PFSK-1 (cell line): ENCODE measurements at regions not wholly inside any gene's neighbourhood (a gene's known extent, or its start where the extent isn't known, plus 50 kb on each side); places are given as distances from the start of the nearest gene placed in this dataset.

Experiments
- FOXP2 ChIP-seq: optimal IDR thresholded peaks from 2 replicates; pipeline ENCODE3; 2011; ENCODE audit warnings: borderline replicate concordance, control low read depth, inconsistent platforms; ENCODE audit not compliant: insufficient read depth; ENCODE audit errors: extremely low read length, extremely low read depth
- REST ChIP-seq, 2 experiments: IDR thresholded peaks; 2 replicates each; pipeline versions ENCODE4 v1.6.1 to v1.8.0; 2011 to 2012; ENCODE audit warnings: low read depth in 2 of 2, low read length in 2 of 2, control low read depth in 1 of 2, inconsistent platforms in 1 of 2, mild to moderate bottlenecking in 1 of 2, moderate library complexity in 1 of 2; ENCODE audit not compliant: insufficient read depth in 1 of 2
- SIN3A ChIP-seq: IDR thresholded peaks from 2 replicates; pipeline ENCODE4 v1.6.1; 2012; ENCODE audit warnings: mild to moderate bottlenecking, low read length, moderate library complexity, borderline replicate concordance; ENCODE audit not compliant: insufficient read depth
- TAF1 ChIP-seq: IDR thresholded peaks from 2 replicates; pipeline ENCODE4 v1.6.1; 2012; ENCODE audit warnings: low read length, control low read depth, borderline replicate concordance; ENCODE audit not compliant: insufficient read depth

- no peak for TF ChIP-seq FOXP2
- TF ChIP-seq TAF1 = no peak
- TF ChIP-seq REST (IDR thresholded peaks at IDR 0.05; ENCODE audit: insufficient read depth in 1 of 2, low read depth in 2 of 2, low read length in 2 of 2) = no peak
- no peak for TF ChIP-seq SIN3A
Observed at GRCh38 chr12:58159941-58160340, 218.6 kb downstream of the ATP23 start.
